CD4-positive, alpha-beta memory T cell (primary cell): ENCODE measurements at regions not wholly inside any gene's neighbourhood (a gene's known extent, or its start where the extent isn't known, plus 50 kb on each side); places are given as distances from the start of the nearest gene placed in this dataset.

Experiments used
- CTCF ChIA-PET: fragments of 350-600 bp; sonication (Branson Sonifier 250); formaldehyde crosslinking; loops from one replicate; lab custom pipeline; 2021; ENCODE audit warnings: inconsistent platforms; ENCODE audit not compliant: partially characterized antibody; lab: Charles Lee
- POLR2A ChIA-PET: fragments of 350-600 bp; sonication (Branson Sonifier 250); formaldehyde crosslinking; loops from one replicate; lab custom pipeline; 2021; ENCODE audit not compliant: partially characterized antibody; lab: Charles Lee
- DNase-seq, 5 donors: peaks; one replicate each; pipeline versions ENCODE4 v3.0.0 to v3.0.0-alpha.2; 2020 to 2022; ENCODE audit warnings: mixed read lengths in 1 of 5
- H3K27ac ChIP-seq: one replicate; pipeline ENCODE4 v1.7.0; 2013; ENCODE audit warnings: low read depth, low read length
- H3K27me3 ChIP-seq: 2 replicates; pipeline ENCODE4 v1.7.0; 2013; ENCODE audit warnings: mild to moderate bottlenecking, low read length, moderate library complexity; ENCODE audit not compliant: insufficient read depth
- H3K36me3 ChIP-seq: 2 replicates; pipeline ENCODE4 v1.7.0; 2013; ENCODE audit warnings: mild to moderate bottlenecking, low read length, moderate library complexity; ENCODE audit not compliant: insufficient read depth
- H3K4me1 ChIP-seq: 2 replicates; pipeline ENCODE4 v1.7.0; 2013; ENCODE audit warnings: mild to moderate bottlenecking, low read length, moderate library complexity; ENCODE audit not compliant: insufficient read depth
- H3K4me3 ChIP-seq, 2 donors: one replicate each; pipeline ENCODE4 v1.7.0; 2013; ENCODE audit warnings: low read length in 2 of 2, mild to moderate bottlenecking in 1 of 2
- H3K9me3 ChIP-seq, 2 donors: one replicate each; pipeline ENCODE4 v1.7.0; 2013; ENCODE audit warnings: low read length in 2 of 2, control low read depth in 1 of 2; ENCODE audit not compliant: control insufficient read depth in 1 of 2
- H3K27ac Mint-ChIP-seq, 7 donors: one replicate each; pipeline ENCODE4 v1.8.0; 2020 to 2021; ENCODE audit warnings: mixed read lengths in 7 of 7, mild to moderate bottlenecking in 6 of 7, inconsistent platforms in 3 of 7, moderate library complexity in 3 of 7
- H3K27me3 Mint-ChIP-seq, 2 donors: one replicate each; pipeline ENCODE4 v1.8.0; 2020 to 2021; ENCODE audit warnings: mixed read lengths in 2 of 2
- H3K36me3 Mint-ChIP-seq, 2 donors: one replicate each; pipeline ENCODE4 v1.8.0; 2020 to 2021; ENCODE audit warnings: mixed read lengths in 2 of 2, inconsistent platforms in 1 of 2, mild to moderate bottlenecking in 1 of 2
- H3K4me1 Mint-ChIP-seq, 4 donors: one replicate each; pipeline ENCODE4 v1.8.0; 2020 to 2021; ENCODE audit warnings: mixed read lengths in 4 of 4, mild to moderate bottlenecking in 1 of 4
- H3K4me3 Mint-ChIP-seq, 8 donors: one replicate each; pipeline ENCODE4 v1.8.0; 2020 to 2021; ENCODE audit warnings: mixed read lengths in 8 of 8, mild to moderate bottlenecking in 7 of 8, moderate library complexity in 6 of 8, inconsistent platforms in 3 of 8
- H3K9me3 Mint-ChIP-seq, 8 donors: one replicate each; pipeline ENCODE4 v1.8.0; 2020 to 2021; ENCODE audit warnings: mixed read lengths in 8 of 8, mild to moderate bottlenecking in 5 of 8, inconsistent platforms in 3 of 8, moderate library complexity in 1 of 8
- intact Hi-C: fragments of 100-400 bp; cut with micrococcal nuclease; formaldehyde crosslinking; loops from one replicate; pipeline ENCODE4 v1.15.1; 2023

DNA sequence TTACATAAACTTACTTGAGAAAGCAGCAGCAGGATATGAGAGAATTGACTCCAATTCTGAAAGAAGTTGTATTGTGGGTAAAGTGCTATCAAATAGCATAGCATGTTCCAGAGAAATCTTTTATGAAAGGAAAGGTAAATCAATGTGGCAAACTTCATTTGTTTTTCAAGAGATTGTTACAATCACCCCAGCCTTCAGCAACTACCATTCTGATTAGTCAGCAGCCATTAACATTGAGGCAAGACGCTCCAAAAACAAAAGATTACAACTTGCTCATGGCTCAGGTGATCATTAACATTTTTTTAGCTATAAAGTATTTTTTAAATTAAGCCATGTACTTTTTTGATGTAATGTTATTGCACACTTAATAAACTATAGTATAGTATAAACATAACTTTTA is 357.2 kb downstream of the TMEM135 start:
- no peaks in the 10 kb centered on the region for H3K4me1 Mint-ChIP-seq
- H3K4me1 ChIP-seq, result no peaks in the 10 kb centered on the region
- peaks cover 1% of the 10 kb centered on the region in 2 donors for H3K27me3 Mint-ChIP-seq
- H3K27me3 ChIP-seq, result no peaks in the 10 kb centered on the region
- no peak overlapping the region for H3K4me3 ChIP-seq
- no peaks in the 10 kb centered on the region for H3K36me3 Mint-ChIP-seq
- intact Hi-C loops, result no loop called here
- no peaks in the 10 kb centered on the region for H3K36me3 ChIP-seq
- CTCF ChIA-PET, result no interaction called here
- H3K27ac Mint-ChIP-seq, result no peak overlapping the region
- H3K27ac ChIP-seq, result no peak overlapping the region
- POLR2A ChIA-PET, result no interaction called here
- no peak for DNase-seq
- peaks cover 0 to 2% (median 0%) of the 10 kb centered on the region in 8 donors for H3K9me3 Mint-ChIP-seq
- no peak overlapping the region for H3K4me3 Mint-ChIP-seq
- H3K9me3 ChIP-seq, result no peaks in the 10 kb centered on the region

DNA sequence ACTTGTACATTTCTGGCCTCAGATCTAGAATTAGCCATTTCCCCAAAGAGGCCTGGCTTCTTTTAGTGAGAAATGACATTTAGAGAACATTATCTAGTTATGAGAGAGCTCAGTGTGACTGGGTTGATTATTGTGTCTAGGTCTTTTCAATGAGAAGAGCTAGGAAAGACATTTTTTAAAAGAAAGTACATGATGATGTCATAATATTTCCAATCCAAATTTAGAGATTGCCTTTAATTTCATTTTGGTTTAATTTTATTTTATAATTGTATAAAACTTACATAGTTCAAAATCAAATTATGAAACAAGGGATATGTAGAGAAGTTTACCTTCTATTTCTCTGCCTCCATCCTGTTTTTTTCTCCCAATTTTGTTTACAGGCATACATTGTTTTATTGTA is 354.9 kb downstream of the TMEM135 start:
- Histone ChIP-seq H3K4me1 (no peaks in the 10 kb centered on the region), H3K27ac (no peak overlapping the region), H3K27me3 (no peaks in the 10 kb centered on the region), H3K36me3 (no peaks in the 10 kb centered on the region), H3K9me3 (no peaks in the 10 kb centered on the region), H3K4me3 (no peak overlapping the region)
- intact Hi-C loops, result no loop called here
- no peaks in the 10 kb centered on the region for H3K36me3 Mint-ChIP-seq
- H3K4me3 Mint-ChIP-seq, result no peak overlapping the region
- CTCF ChIA-PET, result no interaction called here
- no peak for DNase-seq
- POLR2A ChIA-PET, result no interaction called here
- H3K9me3 Mint-ChIP-seq, result peaks cover 0 to 11% (median 5%) of the 10 kb centered on the region in 8 donors
- H3K4me1 Mint-ChIP-seq, result no peaks in the 10 kb centered on the region
- H3K27ac Mint-ChIP-seq, result no peak overlapping the region
- peaks cover under 1 to 1% of the 10 kb centered on the region in 2 donors for H3K27me3 Mint-ChIP-seq

DNA sequence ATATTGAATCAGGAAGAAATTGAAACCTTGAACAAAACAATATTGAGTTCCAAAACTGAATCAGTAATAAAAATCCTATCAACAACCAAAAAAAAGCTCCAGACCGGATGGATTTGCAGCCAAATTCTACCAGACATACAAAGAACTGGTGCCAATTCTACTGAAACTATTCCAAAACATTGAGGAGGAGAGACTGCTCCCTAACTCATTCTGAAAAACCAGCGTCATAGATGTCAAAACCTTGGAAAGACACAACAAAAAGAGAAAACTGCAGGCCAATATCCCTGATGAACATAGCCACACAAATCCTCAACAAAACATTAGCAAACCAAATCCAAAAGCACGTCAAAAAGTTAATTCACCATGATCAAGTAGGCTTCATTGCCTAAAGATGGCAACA is 353.8 kb downstream of the TMEM135 start:
- Histone ChIP-seq H3K4me3 (no peak overlapping the region), H3K9me3 (no peaks in the 10 kb centered on the region), H3K36me3 (no peaks in the 10 kb centered on the region), H3K27me3 (no peaks in the 10 kb centered on the region), H3K27ac (no peak overlapping the region), H3K4me1 (no peaks in the 10 kb centered on the region)
- H3K4me1 Mint-ChIP-seq, result no peaks in the 10 kb centered on the region
- H3K36me3 Mint-ChIP-seq, result no peaks in the 10 kb centered on the region
- ChIA-PET POLR2A (no interaction called here), CTCF (no interaction called here)
- no peak overlapping the region for H3K27ac Mint-ChIP-seq
- peaks cover 0 to 2% of the 10 kb centered on the region in 2 donors for H3K27me3 Mint-ChIP-seq
- intact Hi-C loops, result no loop called here
- DNase-seq, result no peak
- H3K9me3 Mint-ChIP-seq, result peaks cover 0 to 15% (median 8%) of the 10 kb centered on the region in 8 donors
- H3K4me3 Mint-ChIP-seq, result no peak overlapping the region

DNA sequence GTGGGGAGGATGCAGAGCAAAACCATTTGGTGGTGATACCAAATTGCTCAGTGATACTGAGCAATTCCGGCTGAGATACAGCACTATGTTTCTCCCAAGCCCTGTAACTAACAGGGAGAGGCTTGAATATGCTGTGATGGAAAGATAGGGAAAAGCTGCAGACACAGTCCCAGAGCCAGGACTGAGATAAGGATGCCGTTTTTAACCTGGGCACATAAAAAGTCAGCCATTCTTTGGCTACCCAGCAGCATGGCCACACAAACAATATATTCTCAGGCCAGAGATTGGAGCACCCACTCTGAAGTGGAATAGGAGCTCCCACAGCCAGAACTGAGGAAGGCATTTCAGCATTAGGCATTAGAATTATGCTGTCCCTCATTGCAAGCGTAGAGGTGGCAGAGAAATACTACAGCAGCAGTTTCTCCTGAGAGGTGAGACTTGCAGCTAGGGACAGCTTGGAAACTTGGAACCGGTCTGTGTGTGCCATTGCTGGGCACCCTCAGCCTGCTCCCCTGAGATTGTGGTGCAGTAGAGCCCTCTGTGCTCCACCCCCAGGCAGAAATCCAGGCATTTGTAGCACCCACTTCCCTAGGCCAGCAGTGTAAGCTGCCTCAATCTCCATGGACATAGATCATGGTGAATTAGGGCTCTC is 346.5 kb downstream of the TMEM135 start:
- H3K27ac ChIP-seq, result no peak overlapping the region

DNA sequence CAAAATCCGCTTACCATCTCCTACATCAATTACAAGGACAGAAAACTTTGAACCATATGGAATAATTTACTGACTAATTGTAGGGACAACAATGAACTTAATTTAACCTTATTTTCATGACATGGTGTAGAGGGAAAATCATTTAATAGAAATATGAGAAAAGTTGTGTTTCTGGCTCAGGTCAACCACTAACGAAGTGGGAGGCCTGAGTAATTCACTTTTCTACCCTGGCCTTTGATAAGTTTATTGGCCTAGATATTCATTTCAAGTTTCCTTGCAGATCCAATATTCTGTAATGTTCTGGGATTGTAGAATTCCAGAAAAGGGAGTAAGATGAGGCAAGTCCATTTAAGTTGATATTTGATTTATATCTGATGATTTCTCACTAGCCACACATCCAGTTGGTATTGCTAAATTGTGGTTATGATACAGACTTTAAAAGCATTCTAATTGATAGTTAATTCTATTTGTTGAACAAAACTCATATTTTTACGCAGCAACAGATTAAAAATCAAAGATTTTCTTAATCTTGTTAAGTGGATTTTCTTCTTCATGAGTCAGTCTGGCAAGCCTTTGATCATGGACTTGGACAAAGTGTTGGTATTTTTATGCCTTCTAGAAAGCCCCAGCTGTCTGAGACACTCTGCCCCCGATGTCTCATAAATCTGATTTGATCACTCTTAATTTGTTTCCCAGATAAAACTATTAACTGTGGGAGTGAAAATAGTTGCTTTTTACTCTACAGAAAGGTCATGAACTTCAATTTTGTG is 336.5 kb downstream of the TMEM135 start:
- Mint-ChIP-seq H3K27ac (no peak overlapping the region), H3K9me3 (peaks cover 0 to 4% (median 0%) of the 10 kb centered on the region in 8 donors)

More for the DNA sequence above, 346.5 kb downstream of the TMEM135 start:
- intact Hi-C loops, result no loop called here
- ChIA-PET POLR2A (no interaction called here), CTCF (no interaction called here)
- H3K4me3 Mint-ChIP-seq, result no peak overlapping the region
- peaks cover 2 to 27% (median 13%) of the 10 kb centered on the region in 8 donors for H3K9me3 Mint-ChIP-seq
- DNase-seq, result no peak
- no peaks in the 10 kb centered on the region for H3K27me3 ChIP-seq
- H3K4me1 Mint-ChIP-seq, result no peaks in the 10 kb centered on the region
- H3K9me3 ChIP-seq, result no peaks in the 10 kb centered on the region
- H3K27me3 Mint-ChIP-seq, result peaks cover 8 to 10% of the 10 kb centered on the region in 2 donors
- no peak overlapping the region for H3K27ac Mint-ChIP-seq
- no peak overlapping the region for H3K4me3 ChIP-seq
- H3K4me1 ChIP-seq, result no peaks in the 10 kb centered on the region
- H3K36me3 Mint-ChIP-seq, result no peaks in the 10 kb centered on the region
- H3K36me3 ChIP-seq, result no peaks in the 10 kb centered on the region

More for the DNA sequence above, 336.5 kb downstream of the TMEM135 start:
- ChIA-PET POLR2A (no interaction called here), CTCF (no interaction called here)
- Histone ChIP-seq H3K27ac (no peak overlapping the region), H3K4me3 (no peak overlapping the region), H3K36me3 (no peaks in the 10 kb centered on the region), H3K4me1 (no peaks in the 10 kb centered on the region), H3K9me3 (no peaks in the 10 kb centered on the region), H3K27me3 (no peaks in the 10 kb centered on the region)
- Mint-ChIP-seq H3K4me1 (no peaks in the 10 kb centered on the region), H3K4me3 (no peak overlapping the region), H3K36me3 (no peaks in the 10 kb centered on the region), H3K27me3 (peaks cover 12 to 15% of the 10 kb centered on the region in 2 donors)
- intact Hi-C loops, result no loop called here
- no peak for DNase-seq
